CD1c-positive myeloid dendritic cell (primary cell): ENCODE measurements at regions not wholly inside any gene's neighbourhood (a gene's known extent, or its start where the extent isn't known, plus 50 kb on each side); places are given as distances from the start of the nearest gene placed in this dataset.

Experiments used
- DNase-seq: peaks from one replicate; pipeline ENCODE4 v3.0.0-alpha.2; 2016; ENCODE audit errors: extremely low spot score

DNA sequence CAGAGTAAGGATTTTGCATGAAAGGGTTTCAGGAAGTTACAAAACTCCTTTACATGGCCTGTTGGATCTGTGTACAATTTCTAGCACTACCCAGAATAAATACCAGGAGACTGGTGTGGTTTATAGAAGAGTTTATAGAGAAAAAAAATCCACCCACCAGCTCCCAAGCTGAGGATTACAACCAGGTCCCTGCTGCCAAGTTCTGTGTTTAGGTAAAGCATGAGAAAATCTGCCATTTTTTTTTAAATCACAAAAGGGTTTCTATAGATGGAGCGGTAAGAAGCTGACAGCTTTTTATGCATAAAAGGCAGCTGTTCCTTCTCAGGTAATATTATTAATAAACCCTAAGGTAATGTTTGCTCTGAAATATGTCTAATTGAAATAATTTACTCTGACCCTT lies 545.4 kb upstream of the ZEB2 start:
- DNase-seq: no peak

DNA sequence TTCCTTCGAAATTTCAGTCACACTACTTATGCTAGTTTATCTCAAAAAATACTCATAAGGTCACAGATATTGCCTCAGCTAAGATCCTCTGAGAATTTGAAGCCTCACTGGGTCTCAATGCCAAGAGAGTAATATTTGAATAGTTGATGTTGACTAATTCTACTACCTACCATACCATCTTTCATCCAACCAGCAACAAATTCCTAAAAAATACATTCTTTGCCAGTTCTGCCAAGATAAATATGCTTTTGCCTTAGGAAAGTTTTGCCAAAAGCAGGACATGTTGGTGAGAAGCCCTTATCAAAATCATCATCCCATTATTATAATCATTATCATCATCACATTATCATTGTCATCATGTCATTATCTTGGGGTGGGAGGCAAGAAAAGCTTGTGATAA lies 544.6 kb upstream of the ZEB2 start:
- no peak for DNase-seq

GRCh38 chr2:145060876-145061275 lies 541.0 kb upstream of the ZEB2 start:
- DNase-seq: no peak

GRCh38 chr2:145059914-145060313 lies 540.0 kb upstream of the ZEB2 start:
- no peak for DNase-seq

- DNase-seq: no peak
Observed at GRCh38 chr2:145059343-145059742, 539.4 kb upstream of the ZEB2 start.

DNA sequence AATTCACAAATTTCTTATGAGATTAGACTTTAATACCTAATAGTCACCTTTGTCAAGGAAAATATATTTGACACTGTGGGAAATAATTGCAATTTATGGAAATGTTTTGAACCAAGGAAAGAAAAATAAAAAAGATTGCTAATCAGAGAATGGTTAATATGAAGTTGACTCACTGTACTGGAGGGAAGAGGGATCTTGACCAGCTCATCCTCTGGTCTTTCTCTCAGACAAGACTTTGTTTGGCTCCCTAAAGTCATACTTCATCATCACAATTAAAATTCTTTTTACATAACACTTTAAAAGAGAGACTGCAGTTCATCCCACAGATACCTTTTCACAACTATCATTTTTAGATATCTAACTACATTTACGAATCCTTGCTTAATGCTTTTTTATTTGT lies 538.5 kb upstream of the ZEB2 start:
- no peak for DNase-seq

DNA sequence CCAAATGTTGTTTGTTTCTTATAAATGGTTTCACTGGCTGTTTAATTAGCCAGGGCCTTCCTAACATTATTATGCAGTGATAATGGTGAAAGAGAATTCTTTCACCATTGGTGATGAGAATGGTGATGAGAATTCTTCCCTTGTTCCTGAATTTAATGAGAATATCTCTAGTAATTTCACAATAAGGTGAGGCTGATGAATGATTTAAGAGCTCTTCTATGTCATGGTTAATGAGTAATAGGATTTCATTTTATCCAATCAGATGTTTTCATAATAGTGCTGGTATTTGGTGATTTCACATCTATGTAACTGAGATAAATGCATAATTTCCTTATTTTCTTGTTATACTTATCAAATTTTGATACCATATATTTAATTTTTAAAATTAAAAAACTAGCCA lies 535.7 kb upstream of the ZEB2 start:
- DNase-seq: no peak

DNA sequence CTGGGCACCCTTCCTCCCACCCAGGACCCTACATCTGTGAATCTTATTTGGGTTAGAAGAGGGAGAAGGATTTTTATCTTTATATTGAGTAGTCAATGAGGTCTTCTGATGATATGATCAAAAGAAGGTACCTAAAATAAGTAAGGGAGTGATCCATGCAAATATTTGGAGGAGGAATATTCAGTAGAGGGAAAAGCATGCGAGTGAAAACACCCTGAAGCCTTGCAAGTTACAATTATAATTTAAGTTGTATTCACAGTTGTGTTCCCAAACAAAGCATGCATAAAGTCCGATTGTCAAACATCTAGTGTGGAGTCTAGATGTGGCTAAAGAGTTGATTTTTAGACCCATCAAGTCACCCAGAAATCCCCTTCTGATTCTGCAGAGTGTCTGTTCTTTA lies 530.2 kb upstream of the ZEB2 start:
- DNase-seq: no peak

DNA sequence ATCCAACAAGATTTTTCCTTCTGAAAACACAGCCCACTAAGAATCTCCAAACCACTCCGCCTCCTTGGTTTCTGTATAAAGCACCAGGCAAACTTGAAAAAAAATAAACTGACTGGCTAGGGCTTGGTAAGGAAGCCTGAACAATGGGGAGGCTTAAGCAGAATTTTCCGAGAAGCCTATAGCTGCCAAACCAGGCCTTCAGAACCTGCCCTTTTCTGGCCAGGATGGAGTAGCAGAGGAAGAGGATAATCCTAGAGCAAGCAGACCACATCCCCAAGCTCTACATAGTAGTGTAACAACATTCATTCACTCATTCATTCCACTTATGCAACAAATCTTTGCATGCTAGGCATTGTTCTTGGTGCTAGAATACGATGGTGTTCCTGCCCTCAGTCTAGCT lies 529.6 kb upstream of the ZEB2 start:
- DNase-seq: no peak

GRCh38 chr2:145047554-145047953 lies 527.6 kb upstream of the ZEB2 start:
- no peak for DNase-seq

DNA sequence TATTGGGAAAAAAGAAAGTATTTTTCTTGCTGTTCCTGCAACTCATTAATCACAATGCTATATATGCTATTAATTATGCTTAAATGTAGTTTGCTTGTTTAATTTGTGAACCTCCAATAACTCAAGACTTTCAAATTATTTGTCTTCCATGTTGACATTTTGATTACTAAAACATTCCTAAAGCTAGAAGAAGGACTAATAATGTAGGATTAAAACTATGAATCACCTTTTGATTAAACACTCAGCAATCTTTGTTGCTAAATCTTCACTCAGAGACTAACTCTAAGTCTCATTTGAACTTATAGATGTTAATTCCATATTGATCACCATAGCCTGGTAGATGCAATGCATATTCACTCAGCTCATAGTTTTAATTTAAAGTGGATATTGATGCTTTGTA lies 524.6 kb upstream of the ZEB2 start:
- no peak for DNase-seq

- DNase-seq: no peak
Observed at GRCh38 chr2:145043399-145043834, 523.5 kb upstream of the ZEB2 start.

GRCh38 chr2:145041706-145042105 lies 521.8 kb upstream of the ZEB2 start:
- no peak for DNase-seq

DNA sequence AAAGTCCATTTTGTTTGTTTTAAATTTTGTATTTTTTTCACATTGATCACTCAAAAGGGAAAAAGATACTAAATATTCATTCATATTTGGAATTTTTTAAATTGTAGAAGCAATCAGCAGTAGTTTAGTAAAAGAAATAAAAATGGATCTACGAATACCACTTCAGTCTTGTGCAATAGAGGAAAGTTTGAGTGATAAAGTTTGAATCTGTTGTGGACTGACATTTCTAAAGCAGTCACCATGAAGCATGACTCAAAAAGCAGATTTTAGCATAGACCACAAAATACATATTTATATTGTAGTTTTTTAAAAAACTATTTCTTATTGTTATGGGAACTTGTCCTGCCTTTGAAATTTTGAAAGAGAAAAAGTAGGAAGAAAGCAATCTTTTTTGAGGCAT lies 520.5 kb upstream of the ZEB2 start:
- no peak for DNase-seq

DNA sequence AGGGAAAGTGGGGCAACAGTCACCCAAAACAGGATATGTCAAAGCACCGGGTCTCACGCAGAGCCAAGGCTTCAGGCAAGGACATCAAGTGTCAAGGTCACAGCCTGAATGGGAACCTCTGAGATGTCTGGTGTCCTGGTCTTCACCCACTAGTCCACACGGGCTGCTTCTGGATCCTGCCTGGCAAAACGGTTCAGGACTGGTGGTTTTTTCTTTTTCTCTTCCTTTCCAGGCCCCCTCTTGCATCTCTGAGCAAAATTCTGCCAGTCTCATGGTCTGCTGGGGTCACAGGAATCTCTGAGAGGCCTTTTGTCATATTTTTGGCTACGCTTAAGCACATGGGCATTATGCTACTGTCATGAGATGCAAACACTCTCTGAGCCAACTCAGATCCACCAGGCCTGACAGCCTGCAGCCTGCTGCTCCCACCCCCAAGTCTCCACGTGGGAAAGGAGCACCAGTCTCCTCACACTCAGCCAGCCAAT lies 518.2 kb upstream of the ZEB2 start:
- no peak for DNase-seq

DNA sequence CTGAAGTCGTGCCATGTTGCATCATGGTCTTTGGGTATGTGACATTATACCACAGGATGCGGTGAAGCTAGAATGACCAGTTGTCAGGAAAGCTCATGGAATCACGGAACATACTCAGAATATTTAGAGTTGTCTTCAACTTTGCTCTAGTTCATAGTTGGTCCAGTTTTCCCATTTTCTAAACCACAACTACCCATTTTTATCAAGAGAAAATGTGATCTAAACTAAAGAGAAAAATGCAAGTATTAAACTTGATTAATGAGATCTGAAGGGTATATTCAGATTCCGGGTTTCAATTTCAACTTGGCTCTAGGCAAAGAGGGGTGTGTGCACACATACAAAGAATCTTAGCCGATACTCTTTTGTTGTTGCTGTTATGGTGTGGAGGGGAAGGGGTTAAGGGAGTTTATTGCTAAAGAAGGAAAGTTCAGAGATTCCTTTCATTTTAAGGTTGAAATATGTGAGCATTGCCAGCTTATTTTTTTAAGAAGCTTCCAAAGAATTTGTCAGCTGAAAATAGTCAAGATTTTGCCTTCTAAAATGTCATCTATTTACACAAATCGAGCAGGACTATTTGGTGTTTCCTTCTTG lies 516.6 kb upstream of the ZEB2 start:
- DNase-seq: no peak

DNA sequence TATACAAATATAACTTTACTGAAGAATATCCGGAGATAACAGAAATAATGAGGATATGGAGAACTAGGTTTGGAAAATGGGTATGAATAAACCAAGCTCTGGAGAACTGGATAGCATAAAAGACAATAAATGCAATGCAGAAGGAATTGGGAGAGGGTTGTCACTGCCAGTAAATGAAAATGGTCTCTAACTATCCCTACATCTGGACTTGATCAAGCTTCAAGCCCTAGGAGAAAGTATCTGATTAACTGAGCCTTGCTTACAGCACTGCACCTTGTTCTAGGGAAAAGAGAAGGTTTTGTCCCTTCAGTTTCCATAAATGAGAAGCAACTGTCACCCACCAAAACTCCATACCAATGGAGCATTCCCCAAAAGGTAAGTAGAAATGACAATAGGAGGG lies 514.6 kb upstream of the ZEB2 start:
- no peak for DNase-seq

DNA sequence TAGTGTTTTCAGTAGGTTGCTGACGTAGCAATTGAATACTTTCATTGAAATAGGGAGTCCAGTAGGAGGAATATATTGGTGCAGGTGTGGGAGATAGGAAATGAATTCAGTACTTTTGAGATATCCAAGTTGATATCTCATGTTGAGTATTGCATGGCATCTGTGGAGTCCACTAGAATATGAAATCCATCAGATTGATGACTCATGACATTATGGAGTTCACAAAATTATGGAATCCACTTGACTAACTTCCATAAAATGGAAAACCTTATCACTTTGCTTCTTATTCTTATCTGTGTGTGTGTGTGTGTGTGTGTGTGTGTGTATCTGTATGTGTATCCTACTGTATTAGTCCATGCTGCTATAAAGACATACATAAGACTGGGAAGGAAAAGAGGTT lies 513.5 kb upstream of the ZEB2 start:
- no peak for DNase-seq

GRCh38 chr2:145032791-145033190 lies 512.9 kb upstream of the ZEB2 start:
- no peak for DNase-seq

DNA sequence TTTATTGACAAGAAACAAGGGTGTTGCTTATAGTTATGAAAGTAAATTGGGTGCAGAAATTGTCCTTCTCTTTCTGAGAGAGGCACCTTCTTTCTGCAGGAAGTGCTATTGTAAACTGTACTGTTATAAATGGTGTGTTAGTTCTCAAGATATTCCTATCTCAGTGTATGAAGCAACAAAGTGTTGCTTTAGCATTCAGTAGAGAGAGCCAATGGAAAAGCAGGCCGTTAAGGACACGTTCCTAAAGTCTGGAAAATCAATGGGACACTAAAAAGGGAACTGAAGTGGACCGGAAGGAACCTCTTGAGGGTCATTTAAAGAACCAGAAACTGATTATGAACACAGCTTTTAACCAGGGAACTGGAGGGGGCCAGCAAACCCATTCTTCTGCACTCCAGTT lies 510.0 kb upstream of the ZEB2 start:
- DNase-seq: no peak

DNA sequence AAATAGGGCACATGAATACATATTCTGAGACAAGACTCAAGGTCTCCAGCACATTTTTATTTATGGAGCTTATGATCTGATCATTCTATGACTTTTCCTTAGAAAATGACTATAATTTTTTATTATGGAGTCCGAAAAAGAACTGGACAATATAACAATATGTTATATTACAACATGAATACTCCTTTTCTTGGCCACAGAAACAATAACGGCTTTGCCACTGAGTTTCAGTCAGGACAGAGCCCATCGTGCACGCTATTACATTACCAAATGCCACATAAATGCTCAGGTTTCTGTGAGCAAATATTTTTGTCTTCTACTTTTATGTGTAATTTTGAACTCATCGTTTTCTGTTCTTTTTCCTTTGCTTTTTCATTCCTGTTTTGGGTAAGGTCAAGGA lies 509.2 kb upstream of the ZEB2 start:
- DNase-seq: no peak

DNA sequence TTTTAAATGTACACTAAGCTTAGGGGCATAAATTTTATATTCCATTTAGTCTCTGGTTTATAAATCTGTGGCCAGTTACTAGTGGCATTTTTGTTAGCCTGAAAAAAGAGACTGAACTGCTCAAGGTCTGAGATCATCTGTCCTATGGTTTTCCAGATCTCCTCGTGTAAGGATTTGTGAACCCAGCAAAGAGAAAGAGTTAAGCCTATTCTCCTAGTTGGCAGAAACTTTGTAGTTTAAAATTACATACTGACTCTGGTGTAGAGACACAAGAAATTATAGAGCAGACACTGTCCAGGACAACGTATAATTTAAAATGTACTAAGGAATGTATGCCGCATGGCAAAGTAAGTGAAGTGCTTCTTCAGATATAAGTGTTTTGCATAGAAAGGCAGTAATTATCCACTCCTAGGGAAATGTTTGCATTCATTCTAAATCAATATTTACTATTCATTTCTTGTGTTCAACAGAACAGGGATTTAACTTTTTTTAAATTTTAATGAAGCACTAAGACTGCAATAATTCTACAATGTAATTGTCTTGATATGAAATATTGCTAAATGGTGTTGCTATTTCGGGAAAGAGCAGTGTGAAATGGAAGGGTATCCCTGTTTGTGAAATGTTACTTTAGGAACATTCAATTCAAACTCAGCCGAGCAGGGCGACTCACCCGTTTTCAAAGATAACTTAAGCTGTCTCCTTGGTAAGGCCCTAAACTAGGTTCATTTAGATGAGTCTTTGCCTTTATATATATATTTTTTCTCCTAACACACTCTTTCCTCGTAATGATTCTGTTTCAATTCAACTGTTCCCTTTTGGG lies 508.4 kb upstream of the ZEB2 start:
- DNase-seq: no peak
